ENCODE measurements at regions not wholly inside any gene's neighbourhood (a gene's known extent, or its start where the extent isn't known, plus 50 kb on each side); places are given as distances from the start of the nearest gene placed in this dataset.

DNA sequence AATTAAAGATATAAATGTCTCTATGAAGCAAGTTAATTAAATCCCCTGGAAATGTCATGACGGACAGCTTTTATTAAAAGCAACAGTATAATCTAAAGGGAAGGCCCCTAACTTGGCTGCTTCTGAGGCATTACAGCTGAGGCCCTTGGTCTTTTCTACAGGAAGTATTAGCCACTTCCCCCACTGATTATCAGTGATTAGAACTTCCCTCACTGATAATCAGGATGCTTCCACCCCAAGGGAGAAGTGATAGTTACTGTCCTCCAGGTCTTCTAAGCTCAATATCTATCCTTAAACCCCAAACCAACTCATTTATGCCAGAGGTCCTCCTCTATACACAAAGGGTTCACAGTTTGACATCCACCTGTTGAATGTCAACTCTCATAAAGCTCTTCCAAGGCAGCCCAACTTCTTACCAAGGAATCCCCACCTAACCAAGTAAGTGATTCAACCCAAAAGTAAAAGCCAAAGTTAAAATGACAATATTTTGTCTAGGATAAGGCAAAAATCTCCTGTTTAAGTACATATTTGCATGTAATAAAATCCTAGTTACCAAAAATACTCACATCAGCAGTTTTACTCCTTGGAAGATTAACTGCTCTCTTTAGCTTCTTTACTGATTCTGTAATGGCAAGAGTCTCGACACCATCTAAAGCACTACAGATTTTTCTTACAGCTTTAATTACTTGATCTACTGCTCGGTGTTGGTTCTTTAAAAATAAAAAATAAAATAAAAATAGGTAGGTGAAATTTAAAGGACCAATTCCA is 58.6 kb upstream of the RPS13 start:
- Histone ChIP-seq H3K4me3 (no peak overlapping the region), H3K79me2 (ENCODE audit: control insufficient read depth, insufficient read depth, low read length) (no peaks in the 10 kb centered on the region), H3K9ac (ENCODE audit: insufficient read depth in 1 of 2, low read depth in 2 of 2, low read length in 2 of 2) (no peak overlapping the region), H4K20me1 (replicated peaks; ENCODE audit: control insufficient read depth, insufficient read depth, low read length) (no peaks in the 10 kb centered on the region), H3K36me3 (ENCODE audit: control insufficient read depth, insufficient read depth, low read length) (peaks cover 24% of the 10 kb centered on the region; the same call in 1 of the 3 replicates), H3K4me2 (ENCODE audit: insufficient read depth, low read length) (no peak overlapping the region), H3K9me1 (ENCODE audit: control insufficient read depth, insufficient read depth, low read length) (no peaks in the 10 kb centered on the region), H3K9me3 (replicated peaks; ENCODE audit: control insufficient read depth, insufficient read depth, low read depth, low read length) (no peaks in the 10 kb centered on the region), H2AFZ (ENCODE audit: low read depth, low read length) (no peak overlapping the region), H3K27me3 (ENCODE audit: control insufficient read depth in 2 of 2, insufficient read depth in 2 of 2, low read length in 2 of 2) (no peaks in the 10 kb centered on the region), H3K4me1 (replicated peaks in 1 of 2; ENCODE audit: control insufficient read depth in 2 of 2, insufficient read depth in 2 of 2, low read length in 2 of 2) (no peaks in the 10 kb centered on the region), H3K27ac (ENCODE audit: extremely low read depth, low read depth, low read length) (no peak overlapping the region)
- FAIRE-seq (peak; percentile 19), ATAC-seq (no peak), DNase-seq (ENCODE audit: extremely low read depth in 1 of 4, low spot score in 3 of 4) (no peak)
- 95% methylated on average over 3 of the region's 3 CpGs for WGBS (ENCODE audit: insufficient coverage, low coverage, missing lambda C conversion rate)
- TF ChIP-seq SMAD3 (CRISPR knock-in tag; conservative IDR thresholded peaks at IDR 0.05) (no peak), MAFK (IDR thresholded peaks at IDR 0.05; ENCODE audit: low read length) (peak; percentile 66), C11orf30 (IDR thresholded peaks at IDR 0.05; ENCODE audit: low read depth) (peak; percentile 77), ZNF140 (CRISPR knock-in tag; IDR thresholded peaks at IDR 0.05) (no peak), MAFG (tag; conservative IDR thresholded peaks at IDR 0.05) (peak; percentile 51; the same call in 1 of the 2 replicates), MAFF (IDR thresholded peaks at IDR 0.05; ENCODE audit: low read length) (peak; percentile 67), ZNF316 (IDR thresholded peaks at IDR 0.05) (peak; percentile 87), SMARCA4 (IDR thresholded peaks at IDR 0.05) (no peak)
- TF ChIP-seq, protein P1, sequence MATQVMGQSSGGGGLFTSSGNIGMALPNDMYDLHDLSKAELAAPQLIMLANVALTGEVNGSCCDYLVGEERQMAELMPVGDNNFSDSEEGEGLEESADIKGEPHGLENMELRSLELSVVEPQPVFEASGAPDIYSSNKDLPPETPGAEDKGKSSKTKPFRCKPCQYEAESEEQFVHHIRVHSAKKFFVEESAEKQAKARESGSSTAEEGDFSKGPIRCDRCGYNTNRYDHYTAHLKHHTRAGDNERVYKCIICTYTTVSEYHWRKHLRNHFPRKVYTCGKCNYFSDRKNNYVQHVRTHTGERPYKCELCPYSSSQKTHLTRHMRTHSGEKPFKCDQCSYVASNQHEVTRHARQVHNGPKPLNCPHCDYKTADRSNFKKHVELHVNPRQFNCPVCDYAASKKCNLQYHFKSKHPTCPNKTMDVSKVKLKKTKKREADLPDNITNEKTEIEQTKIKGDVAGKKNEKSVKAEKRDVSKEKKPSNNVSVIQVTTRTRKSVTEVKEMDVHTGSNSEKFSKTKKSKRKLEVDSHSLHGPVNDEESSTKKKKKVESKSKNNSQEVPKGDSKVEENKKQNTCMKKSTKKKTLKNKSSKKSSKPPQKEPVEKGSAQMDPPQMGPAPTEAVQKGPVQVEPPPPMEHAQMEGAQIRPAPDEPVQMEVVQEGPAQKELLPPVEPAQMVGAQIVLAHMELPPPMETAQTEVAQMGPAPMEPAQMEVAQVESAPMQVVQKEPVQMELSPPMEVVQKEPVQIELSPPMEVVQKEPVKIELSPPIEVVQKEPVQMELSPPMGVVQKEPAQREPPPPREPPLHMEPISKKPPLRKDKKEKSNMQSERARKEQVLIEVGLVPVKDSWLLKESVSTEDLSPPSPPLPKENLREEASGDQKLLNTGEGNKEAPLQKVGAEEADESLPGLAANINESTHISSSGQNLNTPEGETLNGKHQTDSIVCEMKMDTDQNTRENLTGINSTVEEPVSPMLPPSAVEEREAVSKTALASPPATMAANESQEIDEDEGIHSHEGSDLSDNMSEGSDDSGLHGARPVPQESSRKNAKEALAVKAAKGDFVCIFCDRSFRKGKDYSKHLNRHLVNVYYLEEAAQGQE (IDR thresholded peaks at IDR 0.05; ENCODE audit: borderline replicate concordance) = no peak
- TF ChIP-seq, protein P1 (CRISPR knock-in tag; IDR thresholded peaks at IDR 0.05; ENCODE audit: low read depth) = no peak
- intact Hi-C loops (cut with micrococcal nuclease) = no loop called here
- CTCF ChIA-PET (ENCODE audit: low intra/inter-chr PET ratio) = no interaction called here
- POLR2A ChIA-PET = interaction anchor here (1.7 kb wide), 1 partner anchor 10 kb away, joined by 7 read pairs; no protein-coding TSS in a partner anchor
- BruUV-seq (replicated peaks) = no TSS peak
- in situ Hi-C loops (cut with MboI) = no loop called here

Measured in K562 (cell line).